Prostate gland (tissue), 2 donors: ENCODE measurements at regions not wholly inside any gene's neighbourhood (a gene's known extent, or its start where the extent isn't known, plus 50 kb on each side); places are given as distances from the start of the nearest gene placed in this dataset.

ENCODE experiments used
- DNase-seq: peaks from one replicate; pipeline ENCODE4 v3.0.0-alpha.2; 2019; ENCODE audit warnings: low spot score
- H3K27ac ChIP-seq, 2 donors: fragments of 200-600 bp; sonication (generic); 2 replicates each; pipeline ENCODE4 v1.5.1; 2017 to 2019
- H3K27me3 ChIP-seq: fragments of 200-600 bp; sonication (generic); replicated peaks from 2 replicates; pipeline ENCODE4 v1.5.1; 2019; ENCODE audit not compliant: insufficient read depth
- H3K36me3 ChIP-seq, 2 donors: fragments of 200-600 bp; sonication (generic); 1 replicate in 1 of 2; 2 replicates in 1 of 2; pipeline versions ENCODE4 v1.5.1 to v1.8.1; 2017 to 2019
- H3K4me1 ChIP-seq: fragments of 200-600 bp; sonication (generic); replicated peaks from 2 replicates; pipeline ENCODE4 v1.5.1; 2019
- H3K4me3 ChIP-seq, 2 donors: fragments of 200-600 bp; sonication (generic); 2 replicates each; pipeline ENCODE4 v1.5.1; 2017 to 2019
- H3K9me3 ChIP-seq: fragments of 200-600 bp; sonication (generic); 2 replicates; pipeline ENCODE4 v1.5.1; 2017
- POLR2A ChIP-seq: fragments of 450-650 bp; IDR thresholded peaks from one replicate; pipeline ENCODE4 v1.6.1; 2016; ENCODE audit warnings: antibody characterized with exemption, mild to moderate bottlenecking
- POLR2AphosphoS5 ChIP-seq: sonication (generic); formaldehyde crosslinking; IDR thresholded peaks from one replicate; pipeline ENCODE4 v1.6.1; 2017; ENCODE audit warnings: antibody characterized with exemption
- WGBS: methylation state at CpG from one replicate; pipeline ENCODE4 v1.1.5; 2018; 5-methylcytosine and 5-hydroxymethylcytosine counted together
- intact Hi-C: fragments of 100-400 bp; cut with DNase I; formaldehyde crosslinking; loops from one replicate; pipeline ENCODE4 v1.14.2; 2022
- TF ChIP-seq, protein P1 (sequence below), 4 experiments: fragments of 200-600 bp in 2 of 4; fragments of 450-650 bp in 2 of 4; sonication (generic) in 2 of 4; IDR thresholded peaks; 1 replicate in 3 of 4; 2 replicates in 1 of 4; pipeline ENCODE4 v1.5.1; 2016 to 2019; ENCODE audit warnings: antibody characterized with exemption in 4 of 4, mild to moderate bottlenecking in 2 of 4, moderate library complexity in 2 of 4

DNA sequence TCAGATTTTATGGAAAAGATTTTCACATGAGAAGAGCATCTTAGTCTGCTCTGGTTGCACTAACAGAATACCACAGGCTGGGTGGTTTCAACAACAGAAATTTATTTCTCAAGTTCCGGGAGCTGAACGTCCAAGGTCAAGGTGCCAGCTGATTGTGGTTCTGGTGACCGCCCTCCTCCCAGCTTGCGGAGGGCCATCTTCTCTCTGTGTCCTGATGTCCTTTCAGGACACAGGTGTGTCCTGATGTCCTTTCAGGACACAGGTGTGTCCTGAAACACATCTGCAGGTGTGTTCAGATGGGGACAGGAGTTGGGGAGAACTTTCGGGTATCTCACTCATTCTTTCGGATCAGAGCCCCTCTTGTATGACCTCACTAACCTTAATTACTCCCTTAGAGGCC is 374.9 kb downstream of the SOX11 start:
- intact Hi-C loops = no loop called here
- Histone ChIP-seq H3K36me3 (no peaks in the 10 kb centered on the region), H3K4me3 (no peak overlapping the region), H3K27ac (no peak overlapping the region), H3K27me3 (no peaks in the 10 kb centered on the region), H3K9me3 (no peaks in the 10 kb centered on the region), H3K4me1 (no peaks in the 10 kb centered on the region)
- no peak for DNase-seq
- WGBS = 83% methylated on average over 6 of the region's 6 CpGs
- TF ChIP-seq, protein P1, sequence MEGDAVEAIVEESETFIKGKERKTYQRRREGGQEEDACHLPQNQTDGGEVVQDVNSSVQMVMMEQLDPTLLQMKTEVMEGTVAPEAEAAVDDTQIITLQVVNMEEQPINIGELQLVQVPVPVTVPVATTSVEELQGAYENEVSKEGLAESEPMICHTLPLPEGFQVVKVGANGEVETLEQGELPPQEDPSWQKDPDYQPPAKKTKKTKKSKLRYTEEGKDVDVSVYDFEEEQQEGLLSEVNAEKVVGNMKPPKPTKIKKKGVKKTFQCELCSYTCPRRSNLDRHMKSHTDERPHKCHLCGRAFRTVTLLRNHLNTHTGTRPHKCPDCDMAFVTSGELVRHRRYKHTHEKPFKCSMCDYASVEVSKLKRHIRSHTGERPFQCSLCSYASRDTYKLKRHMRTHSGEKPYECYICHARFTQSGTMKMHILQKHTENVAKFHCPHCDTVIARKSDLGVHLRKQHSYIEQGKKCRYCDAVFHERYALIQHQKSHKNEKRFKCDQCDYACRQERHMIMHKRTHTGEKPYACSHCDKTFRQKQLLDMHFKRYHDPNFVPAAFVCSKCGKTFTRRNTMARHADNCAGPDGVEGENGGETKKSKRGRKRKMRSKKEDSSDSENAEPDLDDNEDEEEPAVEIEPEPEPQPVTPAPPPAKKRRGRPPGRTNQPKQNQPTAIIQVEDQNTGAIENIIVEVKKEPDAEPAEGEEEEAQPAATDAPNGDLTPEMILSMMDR (IDR thresholded peaks at IDR 0.05) = no peak
- TF ChIP-seq POLR2A (no peak), POLR2AphosphoS5 (no peak)

DNA sequence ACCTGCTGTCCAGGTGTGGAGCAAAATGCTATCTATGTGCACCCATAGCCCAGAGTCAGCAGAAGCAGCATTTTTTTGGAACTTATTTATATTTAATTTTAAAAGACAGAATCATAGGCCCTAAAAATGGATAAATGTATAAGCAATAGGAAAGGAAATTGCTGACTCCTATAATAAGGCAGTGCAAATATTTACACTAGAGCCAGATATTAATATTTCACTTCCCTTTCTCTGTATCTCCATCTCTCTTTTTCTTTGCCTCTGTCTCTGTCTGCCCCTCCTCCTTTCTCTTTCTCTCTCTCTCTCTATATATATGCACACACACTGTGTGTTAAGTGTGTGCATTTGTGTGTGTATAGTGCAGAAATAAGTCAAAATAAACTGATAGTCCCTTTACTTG is 375.6 kb downstream of the SOX11 start:
- H3K4me3 ChIP-seq = no peak overlapping the region
- no peaks in the 10 kb centered on the region for H3K27me3 ChIP-seq
- H3K36me3 ChIP-seq = no peaks in the 10 kb centered on the region
- no peaks in the 10 kb centered on the region for H3K9me3 ChIP-seq
- no peaks in the 10 kb centered on the region for H3K4me1 ChIP-seq
- intact Hi-C loops = no loop called here
- TF ChIP-seq POLR2AphosphoS5 (no peak), POLR2A (no peak)
- TF ChIP-seq, protein P1 (IDR thresholded peaks at IDR 0.05) = no peak
- no peak overlapping the region for H3K27ac ChIP-seq
- DNase-seq = no peak

DNA sequence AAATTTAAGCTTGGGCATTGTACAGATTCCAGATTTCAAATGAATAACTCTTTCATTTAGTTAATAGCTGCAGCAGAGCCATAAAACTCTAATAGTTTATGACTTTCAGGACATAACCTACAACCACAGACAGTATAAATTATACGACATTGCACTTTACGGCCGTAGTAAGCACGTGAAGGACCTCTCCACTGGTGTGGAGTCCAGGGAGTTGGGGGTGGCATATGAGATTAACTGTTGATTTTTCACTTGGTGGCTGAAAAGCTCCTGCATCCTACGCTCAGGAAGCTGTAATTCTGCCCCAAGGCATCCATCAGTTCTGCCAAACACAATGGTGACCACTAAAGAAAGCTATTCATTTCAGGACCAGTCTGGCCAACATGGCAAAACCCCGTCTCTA is 376.2 kb downstream of the SOX11 start:
- Histone ChIP-seq H3K36me3 (no peaks in the 10 kb centered on the region), H3K27me3 (no peaks in the 10 kb centered on the region), H3K27ac (no peak overlapping the region), H3K4me1 (no peaks in the 10 kb centered on the region), H3K9me3 (no peaks in the 10 kb centered on the region), H3K4me3 (no peak overlapping the region)
- no peak for DNase-seq
- TF ChIP-seq, protein P1 (IDR thresholded peaks at IDR 0.05) = no peak
- TF ChIP-seq POLR2AphosphoS5 (no peak), POLR2A (no peak)
- WGBS = 41% methylated on average over 6 of the region's 6 CpGs
- intact Hi-C loops = no loop called here

DNA sequence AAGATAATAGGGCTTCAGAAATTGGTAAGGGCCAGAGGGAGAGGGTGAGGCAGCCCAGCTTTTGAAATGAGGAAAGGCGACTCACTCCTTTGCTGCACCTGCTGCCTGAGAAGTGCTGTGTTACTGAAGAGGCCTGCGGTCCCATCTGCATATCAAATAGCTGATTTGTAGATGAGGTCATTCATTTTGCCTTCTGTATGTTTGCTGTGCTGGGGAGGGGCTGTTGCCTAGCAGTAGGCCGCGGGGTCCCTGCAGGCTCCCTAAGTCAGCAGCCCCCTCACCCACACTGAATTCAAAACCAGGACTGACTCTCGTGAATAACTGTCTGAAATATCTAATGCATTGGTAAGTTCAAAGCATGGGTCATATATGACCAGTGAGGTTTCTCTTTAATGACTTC is 377.2 kb downstream of the SOX11 start:
- TF ChIP-seq POLR2AphosphoS5 = no peak
- TF ChIP-seq, protein P1 (IDR thresholded peaks at IDR 0.05) = no peak
- no peak for TF ChIP-seq POLR2A
- no peaks in the 10 kb centered on the region for H3K27me3 ChIP-seq
- DNase-seq = no peak
- 78% methylated on average over 5 of the region's 5 CpGs for WGBS
- H3K9me3 ChIP-seq = no peaks in the 10 kb centered on the region
- intact Hi-C loops = no loop called here
- H3K4me1 ChIP-seq = no peaks in the 10 kb centered on the region
- no peak overlapping the region for H3K27ac ChIP-seq
- H3K36me3 ChIP-seq = no peaks in the 10 kb centered on the region
- no peak overlapping the region for H3K4me3 ChIP-seq

DNA sequence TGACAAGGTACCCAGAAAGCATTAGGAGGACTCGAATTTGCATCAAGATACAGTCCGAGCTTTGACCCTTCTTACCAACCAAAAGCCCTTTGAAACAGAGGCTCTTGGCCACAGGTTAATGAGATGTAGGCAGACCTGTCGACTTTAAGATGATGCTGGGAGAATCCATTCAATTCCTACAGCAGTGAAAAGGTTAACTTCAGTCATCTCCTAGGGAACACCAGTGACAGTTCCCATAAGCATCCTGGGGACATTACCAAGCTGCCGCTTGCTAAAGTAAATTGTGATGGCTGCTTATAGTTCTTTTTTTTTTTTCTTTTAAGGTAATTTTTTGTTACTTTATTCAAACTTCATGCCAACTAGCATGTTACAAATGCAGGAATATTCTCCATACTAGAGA is 379.3 kb downstream of the SOX11 start:
- DNase-seq = no peak
- 87% methylated on average over 4 of the region's 4 CpGs for WGBS
- TF ChIP-seq POLR2AphosphoS5 = no peak
- Histone ChIP-seq H3K9me3 (no peaks in the 10 kb centered on the region), H3K4me1 (no peaks in the 10 kb centered on the region), H3K27ac (no peak overlapping the region), H3K4me3 (no peak overlapping the region), H3K27me3 (no peaks in the 10 kb centered on the region), H3K36me3 (no peaks in the 10 kb centered on the region)
- intact Hi-C loops = no loop called here
